Daoy (cell line): ENCODE measurements at regions not wholly inside any gene's neighbourhood (a gene's known extent, or its start where the extent isn't known, plus 50 kb on each side); places are given as distances from the start of the nearest gene placed in this dataset.
A peak's percentile ranks its signal among the peaks of the same experiment; 100 is the strongest.

ENCODE experiments used
- DNase-seq: peaks from one replicate; pipeline ENCODE4 v3.0.0-alpha.2; 2015; ENCODE audit warnings: low read depth

DNA sequence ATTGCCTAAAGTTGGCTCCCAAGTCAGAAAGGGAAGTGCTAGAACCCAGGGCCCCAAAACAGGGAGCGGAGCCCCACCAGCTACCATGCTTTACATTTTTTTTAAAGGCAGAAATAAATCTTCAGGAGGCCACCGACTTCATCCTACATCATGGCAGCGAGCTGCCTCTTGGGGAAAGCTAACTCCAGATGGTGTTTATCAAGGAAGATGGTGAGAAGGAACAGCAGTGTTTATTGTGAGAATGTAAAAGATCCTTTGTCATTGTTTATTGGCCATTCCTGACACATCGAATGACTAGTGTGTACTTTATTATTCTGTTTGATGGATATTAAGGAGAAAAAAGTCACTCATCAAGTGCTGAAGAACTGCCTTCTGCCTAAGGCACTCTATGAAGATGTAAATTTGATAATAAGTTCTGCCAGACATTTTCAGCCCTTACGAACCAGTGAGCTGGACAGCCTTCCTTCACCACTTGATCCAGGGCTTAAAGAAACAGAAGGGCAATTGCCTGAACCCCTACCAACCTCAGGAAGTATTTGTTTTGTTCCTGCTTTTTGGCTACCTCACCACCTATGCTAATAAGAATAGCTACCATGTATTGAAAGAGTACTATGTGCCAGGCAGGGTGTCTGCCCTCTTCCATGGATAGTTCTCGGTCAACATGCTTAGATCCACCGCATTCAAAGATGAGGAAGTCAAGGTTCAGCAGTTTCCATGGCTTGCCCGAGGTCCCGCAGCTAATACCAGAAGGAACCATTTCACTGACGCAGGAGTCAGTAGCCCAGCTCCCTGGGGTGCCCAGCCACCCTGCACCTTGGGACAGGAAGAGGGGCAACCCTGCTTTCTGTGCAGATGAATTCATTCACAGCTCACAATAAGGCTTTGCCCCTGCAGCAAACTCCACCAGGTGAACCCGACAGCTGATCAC is 194.7 kb upstream of the RREB1 start:
- no peak for DNase-seq

DNA sequence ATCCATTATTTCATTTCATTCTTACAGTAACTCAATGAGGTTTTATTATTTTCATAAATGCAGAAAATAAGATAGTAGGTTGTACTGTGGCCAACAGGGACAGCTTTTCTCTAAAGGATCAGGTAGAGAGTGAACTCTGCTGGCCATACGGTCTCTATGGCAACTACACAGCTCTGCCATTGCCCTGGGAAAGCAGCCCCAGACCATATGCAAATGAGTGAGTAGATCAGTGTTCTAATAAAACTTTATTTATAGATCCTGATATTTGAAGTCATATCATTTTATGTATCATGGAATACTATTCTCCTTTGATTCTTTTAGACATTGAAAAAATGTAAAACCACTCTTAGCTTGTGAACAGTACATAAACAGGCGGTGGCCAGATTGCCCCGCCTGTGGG is 192.5 kb upstream of the RREB1 start:
- DNase-seq: no peak

DNA sequence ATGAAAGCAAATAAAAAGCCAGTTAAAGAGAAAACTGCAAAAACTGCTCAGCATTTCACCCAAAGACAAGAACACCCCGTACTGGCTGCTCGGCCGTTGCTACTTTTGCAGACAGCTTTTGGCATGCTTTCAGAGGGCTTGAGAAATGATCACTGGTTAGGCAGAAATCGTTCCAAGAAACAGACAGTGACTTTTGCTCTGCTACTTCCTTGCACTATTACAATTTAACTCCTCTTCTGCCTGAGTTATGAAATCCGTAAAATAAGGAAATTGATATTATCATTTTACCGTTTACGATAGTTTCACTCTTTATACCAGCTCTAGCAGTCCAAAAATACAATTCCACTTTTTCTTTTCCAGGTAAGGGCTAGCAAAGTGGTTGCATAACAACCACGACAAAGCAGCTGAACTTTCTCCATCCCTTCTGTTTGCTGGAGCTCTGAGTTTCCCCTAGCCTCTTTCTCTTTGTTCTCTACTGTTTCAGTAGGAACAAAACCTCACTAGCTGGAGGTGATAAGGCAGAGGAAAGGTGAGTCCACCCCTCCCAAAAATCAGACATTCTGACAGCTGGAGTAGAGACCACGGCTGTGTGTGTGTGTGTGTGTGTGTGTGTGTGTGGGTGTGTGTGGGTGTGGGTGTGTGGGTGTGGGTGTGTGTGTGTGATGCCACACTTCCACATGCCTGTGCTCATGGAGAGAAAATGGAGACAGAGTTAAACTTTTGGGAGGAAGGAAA is 191.8 kb upstream of the RREB1 start:
- no peak for DNase-seq

DNA sequence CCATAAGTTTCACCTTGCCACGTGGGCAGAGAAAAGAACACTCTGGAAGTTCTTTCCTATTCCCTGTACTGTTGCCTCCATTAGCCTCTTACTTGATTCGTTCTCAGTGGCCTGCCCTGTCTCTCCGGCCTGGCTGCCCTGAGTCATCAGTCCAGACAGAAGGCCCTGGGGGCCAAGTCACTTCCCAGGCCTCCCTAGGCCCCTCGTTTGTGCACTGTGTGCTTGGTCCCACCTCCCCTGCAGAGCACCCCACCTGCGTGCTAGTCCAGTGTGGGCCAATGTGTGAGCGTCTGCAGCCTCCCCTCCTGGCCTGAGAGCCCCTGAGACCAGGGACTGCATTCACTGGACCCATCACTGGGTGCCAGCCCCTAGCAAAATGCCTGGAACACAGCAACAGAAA is 191.2 kb upstream of the RREB1 start:
- DNase-seq: peak; percentile 21

DNA sequence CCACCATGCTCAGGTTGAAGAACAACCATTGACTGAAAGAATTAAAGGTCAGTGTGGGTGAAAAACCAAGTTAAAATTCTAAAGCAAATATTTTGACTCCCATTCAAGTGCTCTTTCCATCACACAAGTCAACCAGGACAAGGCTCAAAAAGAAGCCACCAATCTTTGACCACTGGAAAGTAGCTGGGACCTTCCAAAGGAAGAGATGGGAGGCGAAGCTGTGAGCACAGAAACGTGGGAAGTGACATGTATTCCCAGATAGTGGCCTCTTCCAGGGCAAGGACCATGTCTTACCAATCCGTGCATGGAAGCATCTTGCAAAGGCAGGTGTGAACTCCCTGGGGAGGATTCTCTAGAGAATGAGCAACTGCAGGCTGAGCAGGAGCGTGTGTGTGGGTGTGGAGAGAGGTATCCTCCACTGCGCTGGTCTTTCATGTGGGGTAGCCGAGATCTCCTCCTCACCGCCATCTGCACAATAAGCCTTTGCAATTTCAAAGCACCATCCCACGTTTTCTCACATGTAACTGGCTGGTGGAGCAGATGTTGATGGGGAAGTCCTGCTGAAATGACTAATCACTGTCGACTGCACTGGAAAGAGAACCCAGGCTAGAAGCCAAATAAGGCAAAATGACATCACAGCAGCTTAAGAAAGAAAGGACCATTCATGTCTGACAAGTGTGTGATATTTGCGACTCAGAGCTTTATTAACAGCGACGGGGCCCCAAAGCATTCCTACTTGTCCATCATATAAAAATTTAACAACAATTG is 189.4 kb upstream of the RREB1 start:
- peak; percentile 26 for DNase-seq

DNA sequence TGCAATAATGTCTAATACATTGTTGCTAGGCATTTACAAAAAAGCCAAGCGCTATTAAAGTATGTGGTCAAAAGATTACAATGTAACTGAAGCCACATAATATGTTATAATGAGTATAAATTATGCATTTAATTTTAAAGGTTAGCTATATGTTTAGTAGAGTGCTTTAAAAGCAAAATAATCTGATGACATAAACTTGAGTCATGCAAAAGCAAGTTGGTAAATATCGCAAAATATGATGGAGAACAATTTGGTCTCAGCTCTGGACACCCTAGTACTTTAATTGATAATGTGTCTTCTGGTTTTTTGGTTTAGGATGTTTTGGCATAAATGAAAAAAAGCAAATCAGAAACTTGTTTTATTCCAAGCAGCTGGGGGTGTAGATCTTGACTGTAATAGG is 188.6 kb upstream of the RREB1 start:
- DNase-seq: no peak

DNA sequence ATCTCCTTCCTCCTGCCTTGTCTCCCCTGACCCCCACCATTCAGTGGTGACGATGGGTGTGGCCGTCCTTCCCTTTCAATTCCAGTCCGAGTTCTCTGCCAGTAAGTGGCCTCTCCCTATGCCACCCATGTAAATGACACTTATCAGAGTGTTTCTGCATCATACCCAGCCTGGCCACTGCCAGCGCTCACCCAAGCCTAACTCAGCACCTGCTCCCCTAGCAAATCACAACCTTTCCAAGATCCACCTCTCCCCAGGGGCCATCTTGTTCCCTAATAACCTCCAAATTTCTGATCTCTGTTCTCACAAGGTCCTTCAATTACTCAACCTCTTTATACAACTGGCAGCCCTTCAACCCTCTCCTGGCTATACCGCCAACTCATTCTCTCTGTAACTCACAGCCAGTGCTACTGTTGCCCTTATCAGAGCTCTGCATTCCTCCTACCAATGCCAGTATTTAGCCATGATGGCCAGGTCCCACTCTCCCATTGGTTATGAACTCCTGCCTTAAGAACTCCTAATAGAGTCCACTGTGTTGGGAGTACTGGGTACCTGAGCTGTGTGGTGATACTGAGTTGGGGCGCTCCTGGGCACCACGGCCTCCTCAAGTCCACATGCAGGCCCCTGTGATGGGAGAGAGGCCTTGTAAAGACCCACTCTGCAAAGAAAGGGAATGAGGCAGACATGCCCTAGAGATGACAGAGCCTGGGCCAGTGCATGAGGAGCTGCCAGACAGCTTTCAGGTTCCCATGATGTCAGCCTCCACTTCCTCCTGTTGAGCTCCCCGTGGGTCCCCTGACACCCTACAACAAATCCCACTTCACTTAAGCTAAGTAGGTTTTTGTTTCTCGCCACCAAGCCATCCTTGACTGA is 187.4 kb upstream of the RREB1 start:
- no peak for DNase-seq

DNA sequence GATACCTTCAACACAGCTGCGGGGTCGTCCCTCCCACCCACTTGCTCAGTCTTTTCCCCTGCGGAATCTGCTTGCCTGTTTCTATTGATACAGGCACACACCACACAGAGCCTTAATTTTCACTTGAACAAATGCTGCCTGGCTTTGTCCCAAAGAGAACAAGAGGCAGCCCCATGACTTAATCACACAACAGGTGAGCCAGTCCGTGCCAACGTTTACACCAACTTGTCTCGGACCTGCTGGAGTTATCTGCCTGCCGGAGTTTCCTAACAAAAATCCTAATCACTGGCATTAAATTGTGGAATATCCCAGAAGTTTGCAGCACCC is 186.8 kb upstream of the RREB1 start:
- DNase-seq: no peak

DNA sequence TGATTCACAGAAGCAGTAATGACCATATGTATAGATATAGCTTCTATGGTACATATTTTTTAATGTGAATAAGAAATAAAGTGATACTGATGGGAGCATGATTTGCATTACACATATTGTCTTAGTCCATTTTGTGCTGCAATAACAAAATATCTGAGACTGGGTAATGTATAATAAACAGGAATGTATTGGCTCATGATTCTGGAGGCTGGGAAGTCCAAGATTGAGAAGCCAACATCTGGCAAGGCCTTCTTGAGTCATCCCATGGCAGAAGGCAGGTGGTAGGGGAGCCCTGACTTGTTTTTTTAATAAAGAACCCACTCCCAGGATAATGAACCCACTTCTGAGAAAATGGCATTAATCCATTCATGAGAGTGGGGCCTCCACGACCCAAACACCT is 185.6 kb upstream of the RREB1 start:
- DNase-seq: no peak

DNA sequence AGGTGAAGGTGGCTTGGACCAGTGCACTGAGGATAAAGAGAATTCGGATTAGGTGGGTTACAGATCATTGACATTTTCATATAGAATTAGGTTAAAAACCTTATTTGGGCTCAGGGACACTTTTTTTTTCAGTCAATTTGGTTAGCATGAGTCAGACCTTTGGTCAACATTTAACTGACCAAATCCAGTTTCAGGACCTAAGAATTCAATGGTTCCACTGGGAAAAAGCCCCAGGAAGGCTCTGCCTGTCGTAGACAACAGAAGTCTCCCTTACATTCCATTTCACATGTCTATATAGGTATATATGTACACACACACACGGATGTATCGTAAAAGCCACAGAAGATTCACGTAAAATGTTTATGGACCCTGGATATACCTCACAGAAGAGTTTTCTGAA is 184.2 kb upstream of the RREB1 start:
- DNase-seq: no peak

DNA sequence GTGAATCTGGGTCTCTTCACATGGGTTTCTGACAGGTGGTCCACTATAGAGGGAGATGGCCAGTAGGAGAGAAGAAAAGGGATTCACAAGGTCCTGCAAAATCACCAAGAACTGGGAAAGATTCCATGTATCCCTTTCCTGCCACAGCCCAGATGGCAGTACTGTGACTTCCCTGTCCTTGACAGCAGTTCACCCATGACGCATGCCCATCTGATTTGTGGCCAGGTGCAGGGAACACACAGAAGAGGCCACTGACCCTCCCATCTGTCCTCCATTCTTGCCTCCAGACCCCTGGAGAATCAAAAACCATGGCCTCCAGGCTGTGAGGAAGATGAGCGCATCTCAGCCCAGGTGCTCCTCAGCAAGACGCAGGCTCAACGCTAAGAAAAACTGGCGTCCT is 183.1 kb upstream of the RREB1 start:
- DNase-seq: no peak

DNA sequence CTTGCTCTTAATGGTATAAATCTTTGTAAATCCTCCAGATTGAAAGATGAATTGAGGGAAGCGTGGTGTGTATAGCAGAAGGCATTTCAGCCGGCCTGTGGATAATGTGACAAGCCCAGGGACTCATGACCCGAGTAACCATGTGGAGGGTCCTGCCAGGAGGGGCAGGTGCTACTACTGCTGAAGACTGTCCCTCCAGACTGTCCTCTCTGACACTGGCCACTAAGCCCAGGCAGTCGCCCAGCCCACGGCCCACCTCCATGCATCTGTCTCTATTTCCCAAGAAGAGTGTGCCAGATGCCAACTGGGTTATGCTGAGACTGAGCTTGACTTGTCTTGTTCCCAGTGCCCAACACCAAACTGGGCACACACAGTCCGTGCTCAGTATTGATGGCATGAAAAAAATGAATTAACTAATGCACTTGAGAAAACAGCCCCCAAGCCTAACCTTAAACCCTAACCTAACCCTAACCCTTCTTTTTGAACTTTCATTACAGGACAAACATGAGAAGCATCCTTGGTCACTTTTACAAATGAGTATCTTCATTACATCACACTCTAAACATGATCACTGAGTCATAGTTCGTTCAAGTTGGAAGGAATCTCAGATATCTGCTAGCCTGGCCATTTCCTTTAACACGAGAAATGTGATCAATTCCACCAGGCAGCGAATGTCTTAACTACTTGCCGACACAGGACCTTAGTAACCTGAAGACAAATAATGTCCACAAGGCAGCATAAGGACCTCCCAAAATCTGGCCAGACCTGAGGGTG is 182.2 kb upstream of the RREB1 start:
- DNase-seq: no peak

DNA sequence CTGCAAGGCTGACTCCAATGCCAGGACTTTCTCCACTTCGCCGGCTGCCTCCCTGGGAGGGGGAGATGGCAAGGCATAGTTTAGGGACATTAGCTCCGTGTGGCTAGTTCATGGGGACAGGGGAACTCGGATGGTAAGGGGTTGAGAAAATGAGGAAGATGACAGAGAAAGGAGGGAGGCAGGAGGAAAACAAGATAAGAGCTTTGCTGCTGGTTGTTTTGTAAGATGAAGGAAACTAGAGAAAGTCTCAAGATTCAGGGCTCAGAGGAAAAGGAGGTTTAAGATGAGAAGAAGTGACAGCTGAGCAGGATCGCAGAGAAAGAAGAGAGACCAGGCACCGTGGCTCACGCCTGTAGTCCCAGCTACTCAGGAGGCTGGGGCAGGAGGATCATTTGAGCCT is 180.9 kb upstream of the RREB1 start:
- DNase-seq: no peak

DNA sequence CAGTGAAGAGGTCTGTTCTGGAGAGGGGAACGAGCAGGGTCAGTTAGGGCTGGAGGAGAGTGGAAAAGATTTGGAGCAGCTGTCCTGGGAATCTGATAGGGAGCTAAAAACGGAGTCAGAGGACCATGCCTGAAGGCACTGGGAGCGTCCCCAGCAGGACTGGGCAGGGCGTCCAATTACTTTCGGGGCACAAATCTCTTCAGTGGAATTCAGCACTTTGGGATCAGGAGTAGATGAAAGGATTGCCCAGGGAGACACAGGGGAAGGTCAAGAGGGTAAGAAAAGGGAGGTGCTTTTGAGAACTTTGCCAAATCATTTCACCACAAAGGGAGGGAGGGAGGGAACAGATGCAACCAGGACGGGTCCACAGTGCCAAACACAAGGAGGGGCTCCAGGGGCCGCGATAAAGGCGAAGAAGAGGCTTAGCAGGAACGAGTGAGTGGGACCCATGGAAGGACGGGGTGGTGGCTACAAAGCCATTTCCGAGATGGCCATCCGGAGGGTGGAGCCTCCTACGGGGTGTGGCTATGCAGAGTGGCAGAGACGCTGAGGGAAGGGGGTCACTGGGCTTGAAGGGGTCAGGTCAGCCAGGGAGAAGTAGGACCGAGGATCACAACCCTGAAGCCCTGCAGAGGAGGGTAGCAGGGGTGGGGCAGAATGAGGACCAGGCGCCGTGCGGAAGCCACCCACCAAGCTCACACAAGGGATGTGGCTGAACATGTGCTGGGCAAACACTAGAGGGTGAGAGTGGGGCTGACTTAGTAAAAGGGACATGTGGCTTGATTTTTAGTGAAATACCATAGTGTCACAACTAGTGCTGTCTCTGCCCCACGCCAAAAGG is 180.0 kb upstream of the RREB1 start:
- DNase-seq: no peak

DNA sequence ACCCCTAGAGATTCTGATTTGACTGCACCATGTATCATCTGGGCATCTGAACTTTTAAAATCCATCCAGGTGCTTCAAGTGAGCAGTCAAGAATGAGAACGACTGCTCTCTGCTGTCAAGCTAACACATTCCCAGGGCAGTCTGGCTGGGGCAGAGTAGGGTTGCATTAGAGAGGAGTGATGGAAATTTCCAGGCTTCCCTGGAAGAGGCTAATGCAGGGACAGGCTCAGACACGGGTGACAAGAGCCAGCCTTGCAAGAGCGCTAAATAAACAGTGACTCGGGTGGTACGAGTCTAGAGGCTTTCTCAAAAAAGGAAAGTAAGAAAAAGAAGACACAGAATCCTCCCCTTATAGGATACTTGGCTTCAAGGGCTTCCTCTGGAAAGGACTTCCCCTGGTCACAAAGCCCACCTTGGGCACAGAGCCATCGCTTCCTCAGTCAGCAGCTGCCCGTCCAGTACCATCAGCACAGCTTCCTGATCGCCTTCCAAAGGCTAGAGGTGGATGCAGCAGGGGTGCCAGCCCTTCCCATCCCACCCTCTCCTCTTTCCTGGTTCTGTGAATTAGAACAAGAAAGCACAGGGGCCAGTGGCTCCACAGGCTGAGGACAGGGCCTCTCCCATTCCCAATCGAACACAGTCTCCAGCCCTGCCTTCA is 177.4 kb upstream of the RREB1 start:
- DNase-seq: no peak

DNA sequence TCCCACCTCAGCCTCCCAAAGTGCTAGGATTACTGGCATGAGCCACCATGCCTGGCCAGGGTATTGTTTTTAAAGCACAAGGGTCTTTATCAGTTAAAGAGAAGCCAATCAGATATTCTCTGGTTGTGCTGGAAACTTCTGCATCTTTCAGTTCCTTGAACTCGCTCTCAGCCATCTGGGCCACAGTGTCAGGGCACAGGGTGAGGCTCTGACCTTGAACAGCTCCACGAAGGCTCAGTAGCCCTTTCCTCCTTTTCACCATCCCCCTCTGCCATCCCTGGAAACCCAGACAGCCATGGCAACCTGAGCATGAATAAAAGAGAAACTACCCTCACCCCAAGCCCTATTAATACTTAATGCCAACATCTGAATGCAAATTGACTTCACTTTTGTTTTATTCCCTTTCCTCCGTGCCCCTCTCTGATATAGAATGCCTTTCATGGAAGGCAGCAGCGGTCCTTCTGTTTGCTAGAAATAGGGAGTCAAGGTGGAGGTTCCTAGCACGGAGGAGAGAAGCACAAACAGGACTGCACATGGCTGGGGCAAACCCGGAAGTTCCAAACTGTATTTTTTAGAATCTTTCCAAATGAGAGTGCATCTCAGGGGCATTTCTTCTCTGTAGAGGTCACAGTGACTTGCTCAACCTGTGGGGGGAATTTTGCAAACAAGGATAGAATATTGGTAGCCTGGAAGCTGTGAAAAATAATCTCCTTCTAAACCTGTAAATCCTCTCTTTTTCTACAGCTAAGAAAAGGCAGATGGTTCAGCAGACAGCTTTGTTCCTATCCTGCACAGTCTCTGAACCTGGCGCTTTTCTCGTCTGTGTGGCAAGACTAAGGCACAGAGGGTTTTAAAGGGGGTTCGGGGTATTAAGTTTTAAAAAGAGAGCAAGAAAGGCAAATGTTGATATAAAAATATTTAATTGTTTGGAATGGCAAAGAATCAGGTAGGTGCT is 176.4 kb upstream of the RREB1 start:
- no peak for DNase-seq

DNA sequence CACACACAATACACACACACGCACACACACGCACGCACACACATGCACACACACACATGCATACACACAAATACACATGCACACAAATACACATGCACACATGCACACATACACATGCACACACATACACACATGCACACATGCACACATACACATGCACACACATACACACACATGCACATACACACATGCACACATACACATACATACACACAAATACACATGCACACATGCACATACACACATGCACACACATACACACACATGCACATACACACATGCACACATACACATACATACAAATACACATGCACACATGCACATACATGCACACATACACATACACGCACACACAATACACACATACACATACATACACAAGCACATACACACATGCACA is 175.4 kb upstream of the RREB1 start:
- no peak for DNase-seq

DNA sequence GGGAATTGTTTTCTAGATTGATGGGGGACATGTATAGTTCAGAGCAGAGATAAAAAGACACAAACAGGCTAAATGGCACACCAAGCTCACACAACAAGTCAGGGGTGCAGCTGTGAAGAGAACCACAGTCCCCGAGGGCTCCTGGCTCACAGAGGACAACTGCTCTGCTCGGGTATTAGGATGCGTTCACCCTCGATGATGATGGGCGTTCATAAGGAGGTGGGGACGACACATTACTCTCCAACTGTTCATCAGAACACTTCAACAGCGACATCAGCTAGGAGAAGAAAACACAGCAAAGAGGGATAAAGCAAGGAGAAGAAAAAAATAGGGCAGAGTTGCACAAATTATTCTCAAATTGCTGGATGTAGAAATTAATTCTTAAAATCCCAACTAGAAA is 174.8 kb upstream of the RREB1 start:
- no peak for DNase-seq
